Keratinocyte (primary cell): ENCODE measurements at regions not wholly inside any gene's neighbourhood (a gene's known extent, or its start where the extent isn't known, plus 50 kb on each side); places are given as distances from the start of the nearest gene placed in this dataset.

Source experiments
- DNase-seq: peaks from one replicate; pipeline ENCODE4 v3.0.0-alpha.2; 2011; ENCODE audit warnings: low read depth, missing footprints, low spot score
- FAIRE-seq: peaks from 2 replicates; lab custom pipeline; 2011; peaks lifted over from hg19 to GRCh38; lab: Jason Lieb, UNC
- H2AFZ ChIP-seq: 2 replicates; pipeline ENCODE4 v1.6.0; 2012; ENCODE audit warnings: low read length, control low read depth, inconsistent platforms; ENCODE audit not compliant: control insufficient read depth
- H3K27ac ChIP-seq: 2 replicates; pipeline ENCODE4 v1.5.1; 2011; ENCODE audit warnings: low read length; ENCODE audit not compliant: control insufficient read depth, insufficient read depth
- H3K27me3 ChIP-seq: 3 replicates; pipeline ENCODE4 v1.6.0; 2011; ENCODE audit warnings: low read length; ENCODE audit not compliant: control insufficient read depth, insufficient read depth; ENCODE audit errors: extremely low read depth
- H3K36me3 ChIP-seq, 2 experiments: 2 replicates in 1 of 2; 3 replicates in 1 of 2; pipeline ENCODE4 v1.5.1; 2011; ENCODE audit warnings: low read length in 2 of 2, mild to moderate bottlenecking in 1 of 2; ENCODE audit not compliant: control insufficient read depth in 2 of 2, insufficient read depth in 2 of 2; ENCODE audit errors: extremely low read depth in 1 of 2
- H3K4me1 ChIP-seq: 3 replicates; pipeline ENCODE4 v1.5.1; 2011; ENCODE audit warnings: low read length; ENCODE audit not compliant: control insufficient read depth, insufficient read depth; ENCODE audit errors: extremely low read depth
- H3K4me2 ChIP-seq: 3 replicates; pipeline ENCODE4 v1.6.0; 2011; ENCODE audit warnings: low read depth, low read length; ENCODE audit not compliant: control insufficient read depth, insufficient read depth; ENCODE audit errors: extremely low read depth
- H3K4me3 ChIP-seq, 3 experiments: fragments of 200-600 bp in 1 of 3; sonication (generic) in 1 of 3; 2 replicates in 2 of 3; 3 replicates in 1 of 3; pipeline ENCODE4 v1.5.1; 2011 to 2016; ENCODE audit warnings: low read length in 3 of 3, mild to moderate bottlenecking in 3 of 3, control low read depth in 2 of 3, inconsistent platforms in 1 of 3, low read depth in 1 of 3, mixed read lengths in 1 of 3, mixed run types in 1 of 3, moderate library complexity in 1 of 3; ENCODE audit not compliant: control insufficient read depth in 2 of 3, insufficient read depth in 2 of 3; ENCODE audit errors: extremely low read depth in 1 of 3
- H3K79me2 ChIP-seq: 2 replicates; pipeline ENCODE4 v1.6.0; 2012; ENCODE audit warnings: low read length; ENCODE audit not compliant: control insufficient read depth, insufficient read depth
- H3K9ac ChIP-seq: 3 replicates; pipeline ENCODE4 v1.6.0; 2011; ENCODE audit warnings: low read length; ENCODE audit not compliant: control insufficient read depth, insufficient read depth; ENCODE audit errors: extremely low read depth
- H3K9me1 ChIP-seq: 3 replicates; pipeline ENCODE4 v1.6.0; 2011; ENCODE audit warnings: low read length; ENCODE audit not compliant: control insufficient read depth, insufficient read depth; ENCODE audit errors: extremely low read depth
- H3K9me3 ChIP-seq: 2 replicates; pipeline ENCODE4 v1.5.1; 2012; ENCODE audit warnings: low read depth, low read length; ENCODE audit not compliant: control insufficient read depth
- H4K20me1 ChIP-seq: 3 replicates; pipeline ENCODE4 v1.6.0; 2011; ENCODE audit warnings: low read length; ENCODE audit not compliant: control insufficient read depth, insufficient read depth; ENCODE audit errors: extremely low read depth
- CTCF ChIP-seq, 3 experiments: IDR thresholded peaks in 1 of 3; conservative IDR thresholded peaks in 1 of 3; optimal IDR thresholded peaks in 1 of 3; 2 replicates in 2 of 3; 3 replicates in 1 of 3; pipeline versions ENCODE3 to v1.5.1; 2011; ENCODE audit warnings: low read length in 3 of 3, mild to moderate bottlenecking in 3 of 3, moderate library complexity in 2 of 3, control low read depth in 1 of 3, inconsistent platforms in 1 of 3; ENCODE audit not compliant: insufficient read depth in 2 of 3; ENCODE audit errors: extremely low read depth in 1 of 3
- EZH2 ChIP-seq: IDR thresholded peaks from one replicate; pipeline ENCODE4 v1.6.1; 2012; ENCODE audit warnings: inconsistent platforms, mild to moderate bottlenecking, low read length, moderate library complexity
- dilution Hi-C: fragments of 300-500 bp; cut with MboI; formaldehyde crosslinking; loops from one replicate; pipeline ENCODE4 v1.7.0; 2020; ENCODE audit warnings: low sequenced_read_pairs; ENCODE audit not compliant: extremely low pct_ligation_motif_present

GRCh38 chr7:12777257-12777656 lies 89.8 kb downstream of the ARL4A start:
- dilution Hi-C loops: no loop called here
- Histone ChIP-seq H3K27ac (no peak overlapping the region), H4K20me1 (no peaks in the 10 kb centered on the region), H3K36me3 (no peaks in the 10 kb centered on the region), H3K4me1 (no peaks in the 10 kb centered on the region), H3K9ac (no peak overlapping the region), H3K79me2 (no peaks in the 10 kb centered on the region), H3K9me3 (no peaks in the 10 kb centered on the region), H3K4me2 (no peak overlapping the region), H2AFZ (no peak overlapping the region), H3K27me3 (no peaks in the 10 kb centered on the region), H3K9me1 (no peaks in the 10 kb centered on the region), H3K4me3 (no peak overlapping the region)
- TF ChIP-seq EZH2: no peak
- no peak for TF ChIP-seq CTCF (optimal IDR thresholded peaks at IDR 0.05 in 1 of 3, IDR thresholded peaks at IDR 0.05 in 1 of 3, conservative IDR thresholded peaks at IDR 0.05 in 1 of 3; ENCODE audit: extremely low read depth in 1 of 3, insufficient read depth in 2 of 3, low read length in 3 of 3)
- DNase-seq (no peak), FAIRE-seq (no peak)

DNA sequence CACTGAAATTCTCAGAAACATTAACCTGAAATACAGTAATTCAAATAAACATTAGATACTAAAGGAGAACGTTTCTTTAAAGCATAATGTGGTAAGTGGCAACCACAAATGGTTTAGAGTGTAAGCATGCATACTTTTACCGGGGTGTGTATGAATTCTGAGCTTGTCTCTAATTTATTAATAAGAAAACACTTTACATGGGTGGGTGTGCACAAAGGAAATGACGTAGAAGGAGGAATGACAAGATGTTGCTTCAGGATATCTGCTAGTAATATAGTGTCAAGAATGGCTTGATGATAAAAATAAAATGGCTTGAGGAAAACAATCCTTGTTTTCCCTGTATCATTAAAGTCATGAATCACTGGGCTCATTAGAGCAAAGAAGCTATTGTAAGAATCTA lies 92.5 kb downstream of the ARL4A start:
- Histone ChIP-seq H3K27ac (no peak overlapping the region), H3K36me3 (no peaks in the 10 kb centered on the region), H3K4me2 (no peak overlapping the region), H3K79me2 (no peaks in the 10 kb centered on the region), H3K4me1 (no peaks in the 10 kb centered on the region), H3K9me3 (no peaks in the 10 kb centered on the region), H4K20me1 (no peaks in the 10 kb centered on the region), H3K4me3 (no peak overlapping the region), H3K27me3 (no peaks in the 10 kb centered on the region), H2AFZ (peak overlapping the region; percentile 23), H3K9me1 (no peaks in the 10 kb centered on the region), H3K9ac (no peak overlapping the region)
- dilution Hi-C loops: no loop called here
- DNase-seq (no peak), FAIRE-seq (no peak)
- TF ChIP-seq EZH2 (no peak), CTCF (optimal IDR thresholded peaks at IDR 0.05 in 1 of 3, IDR thresholded peaks at IDR 0.05 in 1 of 3, conservative IDR thresholded peaks at IDR 0.05 in 1 of 3; ENCODE audit: extremely low read depth in 1 of 3, insufficient read depth in 2 of 3, low read length in 3 of 3) (no peak)
